ENCODE measurements at regions not wholly inside any gene's neighbourhood (a gene's known extent, or its start where the extent isn't known, plus 50 kb on each side); places are given as distances from the start of the nearest gene placed in this dataset.

DNA sequence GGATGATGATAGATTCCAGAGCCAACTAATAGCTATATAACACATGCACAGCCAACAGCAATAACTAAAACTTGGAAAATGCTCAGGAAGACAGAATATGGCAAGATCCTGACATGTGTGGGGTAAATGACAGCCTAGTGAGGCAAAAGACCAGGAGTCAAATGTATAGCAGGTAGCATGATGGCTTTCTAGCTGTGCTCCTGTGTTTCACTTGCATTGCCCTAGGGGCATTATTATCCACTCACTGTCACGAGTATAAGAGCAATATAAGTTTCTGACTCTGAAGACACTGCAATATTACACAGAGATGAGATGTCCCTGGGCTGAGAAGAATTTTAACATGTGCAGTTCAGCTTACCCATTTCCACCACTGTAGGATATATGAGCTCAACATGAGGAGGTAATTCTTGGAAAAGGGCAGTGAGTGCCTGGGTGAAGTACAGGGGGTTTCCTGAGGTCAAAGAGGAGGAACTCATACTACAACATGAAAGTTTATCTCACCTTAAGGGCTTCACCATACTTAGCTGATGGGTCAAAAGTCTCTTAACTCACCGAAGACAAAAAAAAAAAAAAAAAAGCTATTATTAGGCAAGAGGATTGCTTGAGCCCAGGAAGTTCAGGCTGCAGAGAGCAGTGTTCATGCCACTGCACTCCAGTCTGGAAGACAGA, 1385.6 kb upstream of the SLC39A10 start:
- no peaks in the 10 kb centered on the region for H3K4me1 ChIP-seq
- WGBS, 5 donors: 34 to 64% (median 58%) methylated on average over 2 of the region's 2 CpGs
- no peaks in the 10 kb centered on the region for H3K9me3 ChIP-seq
- intact Hi-C loops (cut with DNase I; ENCODE audit: low total_unique reads): no loop called here
- no peaks in the 10 kb centered on the region for H3K27me3 ChIP-seq (replicated peaks in 1 of 7)
- TF ChIP-seq POLR2A (IDR thresholded peaks at IDR 0.05): no peak
- TF ChIP-seq, protein P1, sequence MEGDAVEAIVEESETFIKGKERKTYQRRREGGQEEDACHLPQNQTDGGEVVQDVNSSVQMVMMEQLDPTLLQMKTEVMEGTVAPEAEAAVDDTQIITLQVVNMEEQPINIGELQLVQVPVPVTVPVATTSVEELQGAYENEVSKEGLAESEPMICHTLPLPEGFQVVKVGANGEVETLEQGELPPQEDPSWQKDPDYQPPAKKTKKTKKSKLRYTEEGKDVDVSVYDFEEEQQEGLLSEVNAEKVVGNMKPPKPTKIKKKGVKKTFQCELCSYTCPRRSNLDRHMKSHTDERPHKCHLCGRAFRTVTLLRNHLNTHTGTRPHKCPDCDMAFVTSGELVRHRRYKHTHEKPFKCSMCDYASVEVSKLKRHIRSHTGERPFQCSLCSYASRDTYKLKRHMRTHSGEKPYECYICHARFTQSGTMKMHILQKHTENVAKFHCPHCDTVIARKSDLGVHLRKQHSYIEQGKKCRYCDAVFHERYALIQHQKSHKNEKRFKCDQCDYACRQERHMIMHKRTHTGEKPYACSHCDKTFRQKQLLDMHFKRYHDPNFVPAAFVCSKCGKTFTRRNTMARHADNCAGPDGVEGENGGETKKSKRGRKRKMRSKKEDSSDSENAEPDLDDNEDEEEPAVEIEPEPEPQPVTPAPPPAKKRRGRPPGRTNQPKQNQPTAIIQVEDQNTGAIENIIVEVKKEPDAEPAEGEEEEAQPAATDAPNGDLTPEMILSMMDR (IDR thresholded peaks at IDR 0.05 in 8 of 11, conservative IDR thresholded peaks at IDR 0.05 in 3 of 11): no peak
- TF ChIP-seq POLR2AphosphoS5 (IDR thresholded peaks at IDR 0.05): no peak
- no peak overlapping the region for H3K4me3 ChIP-seq
- no peak for DNase-seq
- no peak overlapping the region for H3K27ac ChIP-seq
- H3K36me3 ChIP-seq: no peaks in the 10 kb centered on the region

DNA sequence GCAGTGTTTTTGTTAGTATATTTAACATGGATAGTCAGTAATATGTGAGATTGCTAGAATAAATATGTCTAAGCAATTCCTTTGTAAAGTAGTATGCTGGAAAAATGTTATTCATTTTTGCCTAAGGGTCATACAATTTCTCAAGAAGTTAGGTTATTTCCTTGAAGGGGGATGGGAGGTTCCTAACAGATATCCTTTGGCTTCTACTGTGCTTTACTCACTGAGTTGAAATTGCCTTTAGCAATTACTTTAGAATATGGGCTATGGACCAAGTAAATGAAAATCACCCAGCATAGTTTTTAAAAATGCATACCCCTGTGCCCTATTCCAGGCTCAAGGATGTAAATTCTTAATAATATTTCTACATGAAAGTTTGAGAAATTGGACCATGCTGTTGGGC, 1386.4 kb upstream of the SLC39A10 start:
- Histone ChIP-seq H3K36me3 (no peaks in the 10 kb centered on the region), H3K4me1 (no peaks in the 10 kb centered on the region), H3K4me3 (no peak overlapping the region), H3K9me3 (no peaks in the 10 kb centered on the region), H3K27me3 (replicated peaks in 1 of 7) (no peaks in the 10 kb centered on the region), H3K27ac (no peak overlapping the region)
- TF ChIP-seq POLR2A (IDR thresholded peaks at IDR 0.05) (no peak), POLR2AphosphoS5 (IDR thresholded peaks at IDR 0.05) (no peak)
- TF ChIP-seq, protein P1 (IDR thresholded peaks at IDR 0.05 in 8 of 11, conservative IDR thresholded peaks at IDR 0.05 in 3 of 11): no peak
- intact Hi-C loops (cut with DNase I; ENCODE audit: low total_unique reads): no loop called here
- DNase-seq: no peak

DNA sequence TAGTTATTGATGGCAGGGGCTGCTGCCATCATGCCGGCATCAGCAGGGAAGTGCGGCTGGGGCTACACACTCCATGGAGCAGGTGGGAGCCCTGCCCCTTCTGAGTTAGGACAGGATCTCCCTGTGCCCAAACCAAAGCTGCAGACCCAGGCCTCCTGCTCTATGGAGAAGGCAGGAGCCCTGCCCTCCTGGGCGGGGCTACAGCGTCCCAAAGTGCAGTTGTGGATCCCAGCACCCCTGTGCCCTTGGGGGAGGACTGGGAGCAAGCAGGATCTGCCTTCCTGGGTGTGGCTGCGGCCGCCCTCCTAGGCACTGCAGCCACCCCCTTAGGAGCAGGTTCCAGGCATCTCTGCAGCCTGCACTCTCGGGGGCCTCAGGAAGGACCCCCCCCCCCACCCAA, 1392.4 kb upstream of the SLC39A10 start:
- Histone ChIP-seq H3K36me3 (no peaks in the 10 kb centered on the region), H3K27me3 (replicated peaks in 1 of 7) (no peaks in the 10 kb centered on the region), H3K4me3 (no peak overlapping the region), H3K4me1 (no peaks in the 10 kb centered on the region), H3K27ac (no peak overlapping the region), H3K9me3 (no peaks in the 10 kb centered on the region)
- TF ChIP-seq POLR2AphosphoS5 (IDR thresholded peaks at IDR 0.05): no peak
- TF ChIP-seq POLR2A (IDR thresholded peaks at IDR 0.05): no peak
- TF ChIP-seq, protein P1 (IDR thresholded peaks at IDR 0.05 in 8 of 11, conservative IDR thresholded peaks at IDR 0.05 in 3 of 11): no peak
- 73 to 86% (median 79%) methylated on average over 3 to 7 of the region's 7 CpGs for WGBS, 5 donors
- intact Hi-C loops (cut with DNase I; ENCODE audit: low total_unique reads): no loop called here
- DNase-seq: no peak

DNA sequence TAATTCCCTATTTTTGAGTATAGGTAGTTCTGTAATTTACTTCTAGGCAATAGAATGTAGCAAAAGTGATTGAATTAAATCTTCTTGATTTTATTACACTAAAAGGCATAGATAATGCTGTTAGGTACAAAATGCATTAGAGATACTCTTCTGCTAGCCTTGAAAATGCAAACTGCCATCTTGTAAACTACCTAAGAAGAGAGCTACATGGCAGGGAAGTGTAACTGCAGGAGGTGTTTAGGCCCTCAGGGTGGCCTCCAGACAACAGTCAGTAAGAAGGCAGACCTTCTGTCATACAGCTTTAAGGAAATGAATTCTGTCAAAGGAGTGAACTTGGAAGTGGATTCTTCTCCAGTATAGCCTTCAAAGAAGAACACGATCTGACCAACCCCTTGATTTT, 1396.8 kb upstream of the SLC39A10 start:
- Histone ChIP-seq H3K27me3 (replicated peaks in 1 of 7) (no peaks in the 10 kb centered on the region), H3K4me3 (no peak overlapping the region), H3K4me1 (no peaks in the 10 kb centered on the region), H3K36me3 (no peaks in the 10 kb centered on the region), H3K27ac (no peak overlapping the region), H3K9me3 (peaks cover 0 to under 1% (median 0%) of the 10 kb centered on the region in 8 donors)
- DNase-seq: no peak
- TF ChIP-seq POLR2AphosphoS5 (IDR thresholded peaks at IDR 0.05) (no peak), POLR2A (IDR thresholded peaks at IDR 0.05) (no peak)
- TF ChIP-seq, protein P1 (IDR thresholded peaks at IDR 0.05 in 8 of 11, conservative IDR thresholded peaks at IDR 0.05 in 3 of 11): no peak
- intact Hi-C loops (cut with DNase I; ENCODE audit: low total_unique reads): no loop called here
- WGBS, 5 donors: 68 to 85% (median 73%) methylated on average over 1 of the region's 1 CpG

All from spleen (tissue), 11 donors.